ENCODE measurements at regions not wholly inside any gene's neighbourhood (a gene's known extent, or its start where the extent isn't known, plus 50 kb on each side); places are given as distances from the start of the nearest gene placed in this dataset.

GRCh38 chr9:91156451-91157234 lies 205.1 kb downstream of the AUH start:
- Histone ChIP-seq H3K27me3 (ENCODE audit: control insufficient read depth, insufficient read depth, low read length) (no peaks in the 10 kb centered on the region), H3K36me3 (ENCODE audit: control insufficient read depth, insufficient read depth, low read length) (no peaks in the 10 kb centered on the region), H3K4me3 (ENCODE audit: low read depth, low read length) (no peak overlapping the region)
- FAIRE-seq (no peak), DNase-seq (ENCODE audit: low read depth) (peak; percentile 31)
- no peak for TF ChIP-seq CTCF (IDR thresholded peaks at IDR 0.05; ENCODE audit: insufficient read depth, low read length, severe bottlenecking)

- H3K36me3 ChIP-seq (ENCODE audit: control insufficient read depth, insufficient read depth, low read length) = no peaks in the 10 kb centered on the region
- no peaks in the 10 kb centered on the region for H3K27me3 ChIP-seq (ENCODE audit: control insufficient read depth, insufficient read depth, low read length)
- DNase-seq (ENCODE audit: low read depth) (no peak), FAIRE-seq (no peak)
- no peak overlapping the region for H3K4me3 ChIP-seq (ENCODE audit: low read depth, low read length)
- TF ChIP-seq CTCF (IDR thresholded peaks at IDR 0.05; ENCODE audit: insufficient read depth, low read length, severe bottlenecking) = no peak
Observed at GRCh38 chr9:91157883-91158282, 203.8 kb downstream of the AUH start.

GRCh38 chr9:91158286-91158685 lies 203.4 kb downstream of the AUH start:
- Histone ChIP-seq H3K36me3 (ENCODE audit: control insufficient read depth, insufficient read depth, low read length) (no peaks in the 10 kb centered on the region), H3K4me3 (ENCODE audit: low read depth, low read length) (no peak overlapping the region), H3K27me3 (ENCODE audit: control insufficient read depth, insufficient read depth, low read length) (no peaks in the 10 kb centered on the region)
- DNase-seq (ENCODE audit: low read depth) (no peak), FAIRE-seq (no peak)
- TF ChIP-seq CTCF (IDR thresholded peaks at IDR 0.05; ENCODE audit: insufficient read depth, low read length, severe bottlenecking) = no peak

GRCh38 chr9:91158946-91159345 lies 202.8 kb downstream of the AUH start:
- no peak overlapping the region for H3K4me3 ChIP-seq (ENCODE audit: low read depth, low read length)
- H3K27me3 ChIP-seq (ENCODE audit: control insufficient read depth, insufficient read depth, low read length) = no peaks in the 10 kb centered on the region
- DNase-seq (ENCODE audit: low read depth) = no peak
- no peak for TF ChIP-seq CTCF (IDR thresholded peaks at IDR 0.05; ENCODE audit: insufficient read depth, low read length, severe bottlenecking)
- no peaks in the 10 kb centered on the region for H3K36me3 ChIP-seq (ENCODE audit: control insufficient read depth, insufficient read depth, low read length)
- FAIRE-seq = no peak

- Histone ChIP-seq H3K4me3 (ENCODE audit: low read depth, low read length) (no peak overlapping the region), H3K27me3 (ENCODE audit: control insufficient read depth, insufficient read depth, low read length) (no peaks in the 10 kb centered on the region), H3K36me3 (ENCODE audit: control insufficient read depth, insufficient read depth, low read length) (no peaks in the 10 kb centered on the region)
- FAIRE-seq (no peak), DNase-seq (ENCODE audit: low read depth) (no peak)
- TF ChIP-seq CTCF (IDR thresholded peaks at IDR 0.05; ENCODE audit: insufficient read depth, low read length, severe bottlenecking) = no peak
Observed at GRCh38 chr9:91159664-91160121, 202.0 kb downstream of the AUH start.

GRCh38 chr9:91160181-91160580 lies 201.5 kb downstream of the AUH start:
- DNase-seq (ENCODE audit: low read depth) = no peak
- no peak overlapping the region for H3K4me3 ChIP-seq (ENCODE audit: low read depth, low read length)
- no peak for FAIRE-seq
- H3K27me3 ChIP-seq (ENCODE audit: control insufficient read depth, insufficient read depth, low read length) = no peaks in the 10 kb centered on the region
- TF ChIP-seq CTCF (IDR thresholded peaks at IDR 0.05; ENCODE audit: insufficient read depth, low read length, severe bottlenecking) = no peak
- no peaks in the 10 kb centered on the region for H3K36me3 ChIP-seq (ENCODE audit: control insufficient read depth, insufficient read depth, low read length)

Data from bronchial epithelial cell (primary cell).